CD4-positive, alpha-beta T cell treated with Interferon alpha-2 for 1 hour (primary cell): ENCODE measurements at regions not wholly inside any gene's neighbourhood (a gene's known extent, or its start where the extent isn't known, plus 50 kb on each side); places are given as distances from the start of the nearest gene placed in this dataset.

ENCODE experiments used
- DNase-seq, 2 donors: peaks; one replicate each; pipeline ENCODE4 v3.0.0-alpha.2; 2020 to 2022

- no peak for DNase-seq
These were observed 177.4 kb upstream of the HS6ST1 start for GRCh38 chr2:128495996-128496547.

GRCh38 chr2:128496700-128497099 lies 178.0 kb upstream of the HS6ST1 start:
- no peak for DNase-seq

GRCh38 chr2:128497461-128497860 lies 178.8 kb upstream of the HS6ST1 start:
- no peak for DNase-seq

- no peak for DNase-seq
These were observed 179.4 kb upstream of the HS6ST1 start for GRCh38 chr2:128498086-128498485.

- no peak for DNase-seq
These were observed 179.9 kb upstream of the HS6ST1 start for GRCh38 chr2:128498589-128498988.

GRCh38 chr2:128499367-128500137 lies 180.9 kb upstream of the HS6ST1 start:
- DNase-seq = no peak

DNA sequence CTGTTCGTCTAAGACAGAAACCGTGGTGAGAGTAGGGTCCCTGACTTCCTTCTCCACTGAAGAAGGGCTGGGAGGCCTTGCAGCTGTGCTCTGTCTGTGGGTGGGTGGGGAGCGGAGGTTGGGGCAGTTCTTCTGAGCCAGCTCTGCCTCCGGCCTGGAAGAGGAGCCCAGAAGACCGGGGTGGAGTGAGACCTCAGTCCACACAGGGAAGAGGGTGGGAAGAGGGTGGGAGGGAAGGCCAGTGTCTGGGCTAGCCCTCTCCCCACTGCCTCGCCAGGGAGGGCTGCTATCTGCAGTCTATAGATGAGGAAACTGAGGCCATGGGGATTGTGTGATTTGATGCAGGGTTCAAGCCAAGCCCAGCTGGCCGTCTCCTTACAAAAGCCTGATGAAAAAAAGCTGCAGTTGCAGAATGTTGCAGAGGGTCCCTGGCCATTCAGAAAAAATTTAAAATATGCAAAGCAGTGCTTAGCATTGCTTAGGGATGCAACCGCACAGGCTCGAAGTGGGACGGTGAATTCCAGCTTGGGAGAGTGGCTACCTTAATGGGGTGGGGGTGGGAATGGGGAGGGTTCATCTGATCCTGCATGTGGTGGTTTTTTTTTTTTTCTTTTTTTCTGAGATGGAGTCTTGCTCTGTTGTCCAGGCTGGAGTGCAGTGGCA lies 181.6 kb upstream of the HS6ST1 start:
- no peak for DNase-seq

DNA sequence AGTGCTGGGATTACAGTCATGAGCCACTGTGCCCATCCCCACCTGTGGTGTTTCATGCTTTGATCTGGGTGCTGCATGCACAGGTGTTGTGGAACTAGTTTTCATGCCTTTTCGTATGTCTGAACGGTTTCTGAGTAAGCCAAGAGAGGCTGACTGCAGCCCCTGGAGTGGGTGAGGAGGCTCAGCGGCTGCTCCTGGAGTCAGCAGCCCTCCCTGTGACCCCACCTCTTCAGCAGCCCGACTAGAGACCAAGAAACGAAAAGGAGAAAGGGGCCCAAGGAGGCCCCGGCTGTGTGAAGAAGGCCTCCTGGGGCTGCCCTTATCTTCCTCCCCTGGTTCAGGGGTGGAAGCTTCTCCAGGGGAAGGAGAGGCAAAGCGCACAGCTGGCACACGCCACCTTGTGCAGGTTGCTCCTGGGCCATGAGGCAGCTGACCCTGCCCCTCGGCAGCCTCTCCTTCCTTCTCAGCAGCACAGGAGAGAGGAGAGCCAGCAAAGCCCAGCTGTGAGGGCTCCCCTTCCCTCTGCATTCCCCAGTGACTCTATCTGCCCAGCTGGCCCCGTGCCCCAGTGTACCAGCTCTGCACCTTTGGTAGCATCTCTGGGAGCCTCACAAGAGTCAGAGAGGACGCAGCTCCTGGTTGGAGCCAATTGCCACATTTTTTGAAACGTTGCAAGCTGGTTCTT lies 182.5 kb upstream of the HS6ST1 start:
- no peak for DNase-seq

DNA sequence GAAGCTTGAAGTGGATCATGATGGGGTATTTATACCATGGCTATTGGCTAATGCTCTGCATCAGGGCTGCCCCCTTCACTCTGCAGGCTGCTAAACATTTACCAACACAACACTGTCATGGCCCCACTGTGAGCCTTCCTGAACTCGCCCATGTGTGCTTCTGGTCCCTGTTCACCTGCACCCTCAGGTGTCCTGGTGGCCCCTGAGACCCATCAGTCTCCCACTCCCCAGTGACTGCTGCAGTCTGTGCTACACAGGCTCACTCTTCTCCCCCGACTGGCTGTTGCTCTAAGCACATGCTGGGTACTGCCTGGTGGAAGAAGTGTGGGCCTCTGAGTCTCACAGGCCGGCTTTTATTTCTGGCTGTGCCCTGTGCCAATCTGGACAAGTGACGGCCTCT lies 183.0 kb upstream of the HS6ST1 start:
- no peak for DNase-seq

- no peak for DNase-seq
These were observed 183.5 kb upstream of the HS6ST1 start for GRCh38 chr2:128502200-128502599.

DNA sequence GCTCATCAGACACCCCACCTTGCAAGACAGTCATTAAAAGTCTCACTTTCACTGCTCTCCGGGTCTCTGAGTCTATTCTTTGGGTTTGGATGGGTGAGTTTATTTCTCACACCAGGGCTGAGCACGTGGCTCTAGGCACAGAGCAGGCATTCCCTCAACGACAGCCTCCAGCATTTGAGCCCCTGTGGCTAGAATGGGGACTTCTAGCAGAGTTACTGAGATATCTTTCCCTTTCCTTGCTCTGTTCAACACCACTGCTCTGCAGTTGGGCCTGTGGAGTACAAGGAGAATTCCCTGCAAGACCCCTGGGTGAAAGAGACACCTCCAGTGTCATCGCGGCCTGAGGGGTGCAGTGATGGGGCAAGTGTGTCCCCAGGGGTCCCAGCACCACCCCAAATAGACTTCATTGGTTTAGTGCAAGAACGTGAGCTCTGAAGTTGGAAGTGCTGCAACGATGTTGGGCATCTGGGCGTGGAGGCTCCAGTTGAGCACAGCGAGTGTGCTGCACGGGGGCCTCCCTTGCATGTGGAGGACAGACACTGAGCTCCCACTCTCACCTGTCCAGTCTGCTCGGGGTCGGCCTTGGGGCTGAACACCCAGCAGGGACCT lies 184.1 kb upstream of the HS6ST1 start:
- no peak for DNase-seq

DNA sequence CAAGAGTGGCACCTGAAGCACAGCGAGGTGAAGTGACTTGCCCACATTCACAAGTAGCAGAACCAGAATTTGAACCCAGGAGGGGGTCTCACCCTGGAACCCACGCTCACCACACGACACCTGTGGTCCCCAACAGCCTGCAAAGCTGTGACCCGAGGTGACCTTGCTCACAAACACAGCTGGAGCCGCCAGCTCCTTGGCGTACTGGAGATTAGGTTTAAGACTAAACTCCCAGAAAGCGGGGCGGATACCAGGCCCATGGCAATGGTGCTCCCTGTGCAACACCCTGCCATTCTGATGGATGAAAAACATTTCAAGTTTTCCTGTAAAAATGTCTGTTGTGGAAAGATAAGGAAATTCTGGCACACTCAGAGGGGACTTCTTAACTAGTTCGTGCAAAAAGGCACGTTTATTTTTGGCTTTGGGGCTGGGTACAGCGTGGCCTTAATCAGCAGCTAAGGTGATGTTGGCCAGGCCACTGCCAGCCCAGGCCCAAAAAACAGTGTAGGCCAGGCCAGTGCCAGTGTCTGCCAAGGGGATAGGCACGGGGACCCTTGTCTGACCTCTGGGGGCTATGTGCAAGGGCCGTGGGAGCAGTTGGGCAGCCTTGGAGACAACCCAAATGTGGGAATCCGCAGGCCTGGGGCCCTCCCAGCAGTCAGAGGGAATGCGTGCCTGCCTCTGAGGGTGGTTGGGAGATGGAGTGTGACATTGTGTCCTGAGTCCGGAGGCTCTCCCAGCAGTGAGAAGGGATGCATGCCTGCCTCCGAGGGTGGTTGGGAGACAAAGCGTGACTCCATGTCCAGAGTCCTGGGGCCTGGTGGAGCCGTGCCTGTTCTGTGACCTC lies 185.0 kb upstream of the HS6ST1 start:
- no peak for DNase-seq

- DNase-seq = peak in 1 of 2 donors; percentile 33
These were observed 185.8 kb upstream of the HS6ST1 start for GRCh38 chr2:128504246-128505149.

- DNase-seq = no peak
These were observed 186.5 kb upstream of the HS6ST1 start for GRCh38 chr2:128505150-128505490.

DNA sequence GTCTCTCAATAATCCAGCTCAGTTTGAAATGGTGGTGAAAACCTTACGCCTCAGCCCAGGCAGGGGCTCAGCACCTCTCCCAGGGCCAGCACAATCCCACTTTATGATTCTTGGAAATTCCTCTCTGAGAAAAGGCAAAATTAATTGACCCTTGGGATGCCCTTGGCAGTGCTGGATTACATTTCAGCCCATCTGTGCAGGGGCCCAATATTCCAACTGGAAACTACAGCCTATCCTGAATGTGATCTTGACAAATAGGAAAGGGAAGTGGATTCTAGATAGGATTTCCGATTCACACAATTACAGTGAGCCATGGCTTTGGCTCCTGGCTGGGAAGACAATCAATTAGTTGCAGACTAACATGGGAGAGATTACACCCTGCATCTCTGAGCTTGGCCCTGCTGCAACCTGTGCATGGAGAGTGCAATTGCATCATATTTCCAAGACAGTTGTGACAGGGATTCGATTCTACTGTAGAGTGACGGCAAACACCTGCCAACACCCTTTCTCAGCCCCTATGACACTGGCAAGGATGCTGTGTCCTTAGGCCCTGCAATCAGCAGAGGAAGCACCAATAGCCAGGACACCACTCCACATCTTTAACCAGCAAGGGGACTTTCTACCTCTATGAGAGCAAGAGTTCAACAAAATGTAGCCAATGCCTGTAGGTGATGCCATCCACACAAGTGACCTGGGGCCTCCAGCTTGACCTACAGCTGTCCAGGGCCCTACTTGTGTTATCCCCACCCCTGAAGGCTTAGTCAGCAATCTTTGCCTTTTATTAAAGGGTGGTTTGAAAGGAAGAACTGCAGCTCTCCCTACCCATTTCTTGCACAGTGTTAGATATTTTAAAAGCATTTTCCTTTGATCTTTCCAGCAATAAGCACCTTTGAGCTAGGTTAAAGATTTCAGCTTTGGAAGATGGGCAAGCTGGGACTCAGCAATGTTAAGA lies 187.2 kb upstream of the HS6ST1 start:
- DNase-seq = no peak

GRCh38 chr2:128506534-128506933 lies 187.9 kb upstream of the HS6ST1 start:
- DNase-seq = no peak

DNA sequence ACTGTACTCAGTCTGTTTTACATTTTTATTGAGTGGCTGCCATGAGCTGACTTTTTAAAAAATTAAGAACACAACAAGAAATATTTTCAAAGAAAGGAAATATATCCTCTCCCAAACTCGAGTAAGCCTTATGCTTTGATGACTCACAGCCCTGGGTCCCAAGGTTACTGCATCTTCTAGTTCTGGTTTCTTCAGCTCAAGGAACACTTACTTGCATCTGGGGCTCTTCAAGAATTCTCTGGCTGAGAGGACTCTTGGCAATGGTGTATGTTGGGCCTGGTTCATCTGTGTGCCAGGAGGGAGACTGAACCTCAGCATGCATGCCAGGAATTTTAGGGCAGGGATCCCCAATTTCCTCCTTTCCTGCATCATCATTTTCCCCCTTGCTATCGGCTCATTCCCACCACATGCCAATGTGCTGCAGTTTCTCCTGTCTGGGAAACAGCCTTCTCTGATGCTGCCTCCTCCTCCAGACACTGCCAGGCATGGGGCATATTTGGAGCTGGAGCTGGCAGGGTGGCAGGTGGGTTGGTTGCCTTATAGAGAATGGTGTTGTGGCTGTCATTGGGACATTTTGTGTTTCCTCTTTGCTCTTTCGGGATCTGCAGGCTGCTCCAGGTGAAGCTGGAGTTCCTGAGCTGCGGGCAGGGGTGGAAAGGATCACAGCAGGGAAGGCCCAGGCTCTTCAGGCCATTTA lies 192.2 kb upstream of the HS6ST1 start:
- DNase-seq = no peak

- DNase-seq = no peak
These were observed 193.2 kb upstream of the HS6ST1 start for GRCh38 chr2:128511731-128512378.
